A549 (cell line): ENCODE measurements at regions not wholly inside any gene's neighbourhood (a gene's known extent, or its start where the extent isn't known, plus 50 kb on each side); places are given as distances from the start of the nearest gene placed in this dataset.

ENCODE experiments used
- CHD4 ChIP-seq: fragments of 200-600 bp; sonication (generic); IDR thresholded peaks from 2 replicates; pipeline ENCODE4 v1.6.1; 2016; ENCODE audit warnings: antibody characterized with exemption, mild to moderate bottlenecking, borderline replicate concordance
- CTCF ChIP-seq: fragments of >200 bp; sonication (Bioruptor Twin); formaldehyde crosslinking; IDR thresholded peaks from 3 replicates; pipeline ENCODE4 v1.5.1; 2016
- ELK1 ChIP-seq: fragments of 150-350 bp; IDR thresholded peaks from 2 replicates; pipeline ENCODE4 v1.6.1; 2014; ENCODE audit warnings: low read depth, mild to moderate bottlenecking, low read length
- FOSL2 ChIP-seq, 2 experiments: fragments of 450-650 bp in 1 of 2; fragments of >200 bp in 1 of 2; sonication (Bioruptor Twin) in 1 of 2; formaldehyde crosslinking; IDR thresholded peaks; 2 replicates each; pipeline versions ENCODE4 v1.5.0 to v1.6.1; 2016 to 2020; ENCODE audit warnings: mild to moderate bottlenecking in 1 of 2, moderate library complexity in 1 of 2

- TF ChIP-seq ELK1: no peak
- no peak for TF ChIP-seq FOSL2 (IDR thresholded peaks at IDR 0.05)
- TF ChIP-seq FOSL2 (CRISPR knock-in tag; IDR thresholded peaks at IDR 0.05): no peak
- no peak for TF ChIP-seq CTCF
- no peak for TF ChIP-seq CHD4
These were observed 72.5 kb upstream of the ZNF217 start for GRCh38 chr20:53666144-53666543.
